ENCODE measurements at regions not wholly inside any gene's neighbourhood (a gene's known extent, or its start where the extent isn't known, plus 50 kb on each side); places are given as distances from the start of the nearest gene placed in this dataset.

GRCh38 chr14:101616202-101616601 is 54.9 kb downstream of the DIO3 start:
- no peak for FAIRE-seq
- Histone ChIP-seq H3K4me2 (no peak overlapping the region), H3K9me3 (0 out of 3 replicates have a peak, but pooled peaks cover 7% of the 10 kb centered on the region), H3K4me1 (no peaks in the 10 kb centered on the region), H3K27ac (no peak overlapping the region), H3K4me3 (no peak overlapping the region)
- 58% methylated on average over 2 of the region's 2 CpGs for WGBS (ENCODE audit: missing lambda C conversion rate)
- no peak for ATAC-seq
- CTCF ChIA-PET: interaction anchor here (1.9 kb wide), 1 partner anchor 11 kb away, joined by 10 read pairs; no protein-coding TSS in a partner anchor
- POLR2A ChIA-PET: no interaction called here
- no peak for TF ChIP-seq GATA3 (IDR thresholded peaks at IDR 0.05; ENCODE audit: borderline replicate concordance)
- no peak for DNase-seq (ENCODE audit: low read depth in 1 of 2, low spot score in 1 of 2)

GRCh38 chr14:101619484-101619883 is 58.2 kb downstream of the DIO3 start:
- WGBS (ENCODE audit: missing lambda C conversion rate): 77% methylated on average over 8 of the region's 8 CpGs
- DNase-seq (ENCODE audit: low read depth in 1 of 2, low spot score in 1 of 2) (no peak), ATAC-seq (no peak), FAIRE-seq (no peak)
- CTCF ChIA-PET: interaction anchor here (1.5 kb wide), 1 partner anchor 9 kb away, joined by 4 read pairs; no protein-coding TSS in a partner anchor
- peak overlapping the region in 1 of 2 experiments; percentile 17; a peak in 1 of 6 replicates for H3K27ac ChIP-seq
- H3K4me3 ChIP-seq: no peak overlapping the region
- no peak overlapping the region for H3K4me2 ChIP-seq
- TF ChIP-seq HOXB13 (CRISPR knock-in tag; IDR thresholded peaks at IDR 0.05; ENCODE audit: low read depth) (no peak), CHD4 (IDR thresholded peaks at IDR 0.05; ENCODE audit: borderline replicate concordance) (no peak), FOXS1 (CRISPR knock-in tag; IDR thresholded peaks at IDR 0.05) (no peak), ZFP36 (IDR thresholded peaks at IDR 0.05; ENCODE audit: borderline replicate concordance, partially characterized antibody) (no peak), RCOR1 (IDR thresholded peaks at IDR 0.05; ENCODE audit: low read depth, low read length) (no peak), PHF8 (IDR thresholded peaks at IDR 0.05; ENCODE audit: borderline replicate concordance, low read depth) (no peak), RAD21 (conservative IDR thresholded peaks at IDR 0.05 in 1 of 2, IDR thresholded peaks at IDR 0.05 in 1 of 2) (no peak), NFE2L2 (conservative IDR thresholded peaks at IDR 0.05; ENCODE audit: low read length) (no peak), ZSCAN20 (CRISPR knock-in tag; IDR thresholded peaks at IDR 0.05) (no peak), KDM1A (IDR thresholded peaks at IDR 0.05; ENCODE audit: low read depth) (no peak), PBX3 (IDR thresholded peaks at IDR 0.05) (no peak), HEYL (CRISPR knock-in tag; IDR thresholded peaks at IDR 0.05) (no peak), CBX8 (IDR thresholded peaks at IDR 0.05) (no peak), MAX (IDR thresholded peaks at IDR 0.05) (no peak)
- POLR2A ChIA-PET: no interaction called here
- H3K4me1 ChIP-seq: no peaks in the 10 kb centered on the region; the same call in 2 of the 3 replicates
- H3K9me3 ChIP-seq: 0 out of 3 replicates have a peak, but pooled peaks cover 7% of the 10 kb centered on the region

- Histone ChIP-seq H3K4me3 (no peak overlapping the region), H3K4me2 (no peak overlapping the region), H3K27ac (peak overlapping the region in 1 of 2 experiments; percentile 53; a peak in 2 of 6 replicates), H3K9me3 (0 out of 3 replicates have a peak, but pooled peaks cover 7% of the 10 kb centered on the region), H3K4me1 (peaks cover 4% of the 10 kb centered on the region; the same call in 1 of the 3 replicates)
- ATAC-seq: no peak; a peak in 1 of 6 replicates
- no peak for DNase-seq (ENCODE audit: low read depth in 1 of 2, low spot score in 1 of 2)
- no peak for TF ChIP-seq RARB (CRISPR knock-in tag; IDR thresholded peaks at IDR 0.05)
- ChIA-PET CTCF (interaction anchor here (1.5 kb wide), 2 partner anchors 9 to 45 kb away, joined by 4 read pairs; no protein-coding TSS in a partner anchor), POLR2A (no interaction called here)
- WGBS (ENCODE audit: missing lambda C conversion rate): 86% methylated on average over 9 of the region's 11 CpGs
- FAIRE-seq: no peak
Measured at GRCh38 chr14:101620031-101620788, 58.9 kb downstream of the DIO3 start.
